ENCODE measurements at regions not wholly inside any gene's neighbourhood (a gene's known extent, or its start where the extent isn't known, plus 50 kb on each side); places are given as distances from the start of the nearest gene placed in this dataset.

GRCh38 chr18:67108894-67109293 lies 407.6 kb downstream of the DSEL start:
- TF ChIP-seq CTCF (conservative IDR thresholded peaks at IDR 0.05) = no peak
- Mint-ChIP-seq H3K4me3 (no peak overlapping the region), H3K27me3 (peaks cover 6% of the 10 kb centered on the region), H3K27ac (no peak overlapping the region), H3K36me3 (no peaks in the 10 kb centered on the region), H3K9me3 (no peaks in the 10 kb centered on the region), H3K4me1 (ENCODE audit: unreplicated experiment) (no peaks in the 10 kb centered on the region)
- DNase-seq (ENCODE audit: extremely low spot score, unreplicated experiment) = no peak

- Mint-ChIP-seq H3K4me3 (no peak overlapping the region), H3K4me1 (ENCODE audit: unreplicated experiment) (no peaks in the 10 kb centered on the region), H3K27ac (no peak overlapping the region), H3K9me3 (no peaks in the 10 kb centered on the region), H3K36me3 (no peaks in the 10 kb centered on the region), H3K27me3 (peaks cover 22% of the 10 kb centered on the region)
- DNase-seq (ENCODE audit: extremely low spot score, unreplicated experiment) = no peak
- TF ChIP-seq CTCF (conservative IDR thresholded peaks at IDR 0.05) = peak; percentile 87
These were observed 411.7 kb downstream of the DSEL start for GRCh38 chr18:67104700-67105284.

- TF ChIP-seq CTCF (conservative IDR thresholded peaks at IDR 0.05) = no peak
- Mint-ChIP-seq H3K27ac (no peak overlapping the region), H3K36me3 (no peaks in the 10 kb centered on the region), H3K4me1 (ENCODE audit: unreplicated experiment) (no peaks in the 10 kb centered on the region), H3K4me3 (no peak overlapping the region), H3K9me3 (no peaks in the 10 kb centered on the region), H3K27me3 (no peaks in the 10 kb centered on the region)
- no peak for DNase-seq (ENCODE audit: extremely low spot score, unreplicated experiment)
These were observed 422.4 kb downstream of the DSEL start for GRCh38 chr18:67094123-67094522.

- no peaks in the 10 kb centered on the region for H3K27me3 Mint-ChIP-seq
- no peak overlapping the region for H3K27ac Mint-ChIP-seq
- no peak for TF ChIP-seq CTCF (conservative IDR thresholded peaks at IDR 0.05)
- no peaks in the 10 kb centered on the region for H3K4me1 Mint-ChIP-seq (ENCODE audit: unreplicated experiment)
- no peak overlapping the region for H3K4me3 Mint-ChIP-seq
- H3K9me3 Mint-ChIP-seq = no peaks in the 10 kb centered on the region
- no peak for DNase-seq (ENCODE audit: extremely low spot score, unreplicated experiment)
- H3K36me3 Mint-ChIP-seq = no peaks in the 10 kb centered on the region
These were observed 424.4 kb downstream of the DSEL start for GRCh38 chr18:67092141-67092540.

- H3K27ac Mint-ChIP-seq = no peak overlapping the region
- no peaks in the 10 kb centered on the region for H3K4me1 Mint-ChIP-seq (ENCODE audit: unreplicated experiment)
- DNase-seq (ENCODE audit: extremely low spot score, unreplicated experiment) = no peak
- H3K4me3 Mint-ChIP-seq = no peak overlapping the region
- H3K27me3 Mint-ChIP-seq = no peaks in the 10 kb centered on the region
- H3K36me3 Mint-ChIP-seq = no peaks in the 10 kb centered on the region
- no peak for TF ChIP-seq CTCF (conservative IDR thresholded peaks at IDR 0.05)
- H3K9me3 Mint-ChIP-seq = no peaks in the 10 kb centered on the region
These were observed 434.9 kb downstream of the DSEL start for GRCh38 chr18:67081482-67082211.
